ENCODE measurements at regions not wholly inside any gene's neighbourhood (a gene's known extent, or its start where the extent isn't known, plus 50 kb on each side); places are given as distances from the start of the nearest gene placed in this dataset.

DNA sequence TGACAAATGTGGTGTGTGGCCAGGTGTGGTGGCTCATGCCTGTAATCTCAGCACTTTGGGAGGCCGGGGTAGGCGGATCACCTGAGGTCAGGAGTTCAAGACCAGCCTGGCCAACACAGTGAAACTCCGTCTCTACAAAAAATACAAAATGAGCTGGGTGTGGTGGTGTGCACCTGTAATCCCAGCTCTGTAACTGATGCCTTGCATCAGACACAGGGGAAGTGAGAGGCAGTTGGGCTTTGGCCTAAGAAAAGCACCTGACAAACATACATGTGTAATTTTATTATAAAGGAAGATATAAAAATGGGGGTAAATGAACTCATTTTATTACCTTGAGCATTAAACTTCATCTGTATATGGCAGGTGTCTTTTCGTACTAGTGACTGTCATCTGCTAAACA lies 66.7 kb upstream of the FAM136A start:
- Histone ChIP-seq H3K36me3 (replicated peaks in 1 of 2; ENCODE audit: insufficient read depth in 1 of 2, low read depth in 2 of 2) (no peaks in the 10 kb centered on the region), H3K27ac (no peak overlapping the region), H3K4me3 (no peak overlapping the region), H3K4me1 (no peaks in the 10 kb centered on the region), H3K27me3 (no peaks in the 10 kb centered on the region), H3K9me3 (no peaks in the 10 kb centered on the region)
- no peak for TF ChIP-seq POLR2A (IDR thresholded peaks at IDR 0.05)
- TF ChIP-seq, protein P1, sequence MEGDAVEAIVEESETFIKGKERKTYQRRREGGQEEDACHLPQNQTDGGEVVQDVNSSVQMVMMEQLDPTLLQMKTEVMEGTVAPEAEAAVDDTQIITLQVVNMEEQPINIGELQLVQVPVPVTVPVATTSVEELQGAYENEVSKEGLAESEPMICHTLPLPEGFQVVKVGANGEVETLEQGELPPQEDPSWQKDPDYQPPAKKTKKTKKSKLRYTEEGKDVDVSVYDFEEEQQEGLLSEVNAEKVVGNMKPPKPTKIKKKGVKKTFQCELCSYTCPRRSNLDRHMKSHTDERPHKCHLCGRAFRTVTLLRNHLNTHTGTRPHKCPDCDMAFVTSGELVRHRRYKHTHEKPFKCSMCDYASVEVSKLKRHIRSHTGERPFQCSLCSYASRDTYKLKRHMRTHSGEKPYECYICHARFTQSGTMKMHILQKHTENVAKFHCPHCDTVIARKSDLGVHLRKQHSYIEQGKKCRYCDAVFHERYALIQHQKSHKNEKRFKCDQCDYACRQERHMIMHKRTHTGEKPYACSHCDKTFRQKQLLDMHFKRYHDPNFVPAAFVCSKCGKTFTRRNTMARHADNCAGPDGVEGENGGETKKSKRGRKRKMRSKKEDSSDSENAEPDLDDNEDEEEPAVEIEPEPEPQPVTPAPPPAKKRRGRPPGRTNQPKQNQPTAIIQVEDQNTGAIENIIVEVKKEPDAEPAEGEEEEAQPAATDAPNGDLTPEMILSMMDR (IDR thresholded peaks at IDR 0.05), result no peak
- ATAC-seq (no peak), DNase-seq (no peak)
- WGBS, 2 donors, result 73 to 76% methylated on average over 4 of the region's 4 CpGs
- intact Hi-C loops (cut with DNase I), result no loop called here

DNA sequence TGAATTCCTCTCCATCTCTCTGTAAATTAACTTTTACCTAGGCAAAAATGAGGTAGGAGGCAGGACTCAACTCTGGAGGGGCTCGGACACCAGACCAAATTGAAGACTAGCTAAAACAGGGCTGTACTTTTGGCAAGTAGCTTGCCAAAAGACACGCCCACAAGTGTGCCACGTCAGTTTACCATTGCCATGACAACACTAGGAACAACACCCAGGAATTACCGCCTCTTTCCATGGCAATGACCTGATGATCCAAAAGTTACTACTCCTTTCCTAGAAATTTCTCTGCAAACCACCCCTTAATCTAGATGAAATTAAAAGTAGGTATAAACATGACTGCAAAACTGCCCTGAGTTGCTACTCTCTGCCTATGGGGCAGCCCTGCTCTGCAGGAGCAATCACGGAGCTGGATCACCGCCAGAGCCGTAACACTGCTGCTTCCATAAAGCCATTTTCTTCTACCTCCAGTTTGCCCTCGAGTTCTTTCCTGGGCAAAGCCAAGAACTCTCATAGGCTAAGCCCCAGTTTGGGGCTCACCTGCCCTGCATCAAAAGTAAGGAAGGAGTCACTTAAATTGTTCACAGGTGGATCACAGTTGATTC lies 66.0 kb upstream of the FAM136A start:
- peak; percentile 19 to 30 (median 26) for DNase-seq
- no peak overlapping the region for H3K27ac ChIP-seq
- peak; percentile 48 for ATAC-seq
- H3K27me3 ChIP-seq, result no peaks in the 10 kb centered on the region
- H3K4me3 ChIP-seq, result no peak overlapping the region
- WGBS, 2 donors, result 49 to 51% methylated on average over 8 of the region's 8 CpGs
- H3K4me1 ChIP-seq, result no peaks in the 10 kb centered on the region
- H3K9me3 ChIP-seq, result no peaks in the 10 kb centered on the region
- TF ChIP-seq, protein P1 (IDR thresholded peaks at IDR 0.05), result no peak
- no peak for TF ChIP-seq POLR2A (IDR thresholded peaks at IDR 0.05)
- H3K36me3 ChIP-seq (replicated peaks in 1 of 2; ENCODE audit: insufficient read depth in 1 of 2, low read depth in 2 of 2), result no peaks in the 10 kb centered on the region
- intact Hi-C loops (cut with DNase I), result no loop called here

DNA sequence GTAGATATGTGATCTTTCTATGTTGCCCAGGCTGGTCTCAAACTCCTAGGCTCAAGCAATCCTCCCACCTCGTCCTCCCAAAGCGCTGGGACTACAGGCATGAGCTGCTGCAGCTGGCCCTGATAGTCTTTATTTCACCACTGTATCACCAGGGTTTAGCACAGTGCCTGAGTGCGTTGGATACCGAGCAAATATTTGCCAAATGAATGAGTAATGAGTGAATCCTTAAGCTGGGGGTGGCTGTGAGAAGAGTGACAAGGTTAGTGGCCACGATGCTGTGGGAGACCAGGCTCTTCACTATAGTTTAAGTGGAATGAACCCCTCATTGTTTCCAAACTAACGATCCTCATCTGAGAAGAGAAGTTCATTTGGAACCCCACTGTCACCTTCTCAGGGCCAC lies 60.8 kb upstream of the FAM136A start:
- H3K4me1 ChIP-seq, result no peaks in the 10 kb centered on the region
- no peak for ATAC-seq
- intact Hi-C loops (cut with DNase I), result no loop called here
- no peaks in the 10 kb centered on the region for H3K36me3 ChIP-seq (replicated peaks in 1 of 2; ENCODE audit: insufficient read depth in 1 of 2, low read depth in 2 of 2)
- H3K4me3 ChIP-seq, result no peak overlapping the region
- WGBS, 2 donors, result 56 to 59% methylated on average over 6 of the region's 6 CpGs
- TF ChIP-seq, protein P1 (IDR thresholded peaks at IDR 0.05), result no peak
- TF ChIP-seq POLR2A (IDR thresholded peaks at IDR 0.05), result no peak
- no peak for DNase-seq
- H3K9me3 ChIP-seq, result no peaks in the 10 kb centered on the region
- H3K27me3 ChIP-seq, result no peaks in the 10 kb centered on the region
- H3K27ac ChIP-seq, result no peak overlapping the region

DNA sequence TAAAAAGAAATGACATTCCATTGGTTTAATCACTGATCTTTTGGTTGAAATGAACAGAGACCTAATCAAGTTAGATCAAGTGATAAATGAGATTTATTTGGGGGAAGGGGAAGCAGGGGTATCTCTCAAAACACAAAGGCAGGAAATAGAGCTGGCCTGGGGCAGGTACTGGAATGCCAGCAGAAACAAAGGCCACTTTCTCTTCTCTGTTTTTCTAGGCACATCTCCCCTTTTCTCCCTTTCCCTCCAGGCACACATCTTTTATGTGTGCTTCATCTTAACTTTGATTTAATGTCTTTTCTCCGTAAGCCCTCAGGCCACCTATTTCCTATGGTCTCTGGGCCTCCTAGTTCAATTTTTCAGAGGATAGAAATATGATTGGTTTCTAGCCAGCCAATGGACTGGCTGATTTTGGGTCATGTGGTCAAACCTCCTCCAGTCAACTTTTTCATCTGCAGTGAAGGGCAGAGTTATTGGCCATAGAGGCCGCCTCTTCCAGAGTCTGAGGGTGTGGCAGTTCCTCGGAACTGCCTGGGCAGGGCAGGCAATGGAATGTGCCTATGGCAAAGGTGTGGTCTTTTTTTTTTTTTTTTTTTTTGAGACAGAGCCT lies 58.9 kb upstream of the FAM136A start:
- no peak for ATAC-seq

More for the DNA sequence above, 58.9 kb upstream of the FAM136A start:
- WGBS, 2 donors, result 80 to 86% methylated on average over 3 of the region's 3 CpGs
- H3K36me3 ChIP-seq (replicated peaks in 1 of 2; ENCODE audit: insufficient read depth in 1 of 2, low read depth in 2 of 2), result no peaks in the 10 kb centered on the region
- no peak overlapping the region for H3K4me3 ChIP-seq
- TF ChIP-seq POLR2A (IDR thresholded peaks at IDR 0.05), result no peak
- TF ChIP-seq, protein P1 (IDR thresholded peaks at IDR 0.05), result no peak
- no peaks in the 10 kb centered on the region for H3K9me3 ChIP-seq
- intact Hi-C loops (cut with DNase I), result no loop called here
- no peak overlapping the region for H3K27ac ChIP-seq
- no peaks in the 10 kb centered on the region for H3K4me1 ChIP-seq
- H3K27me3 ChIP-seq, result no peaks in the 10 kb centered on the region
- DNase-seq, result no peak

Data from body of pancreas (tissue), 4 donors.